HG03135 (cell line): ENCODE measurements at regions not wholly inside any gene's neighbourhood (a gene's known extent, or its start where the extent isn't known, plus 50 kb on each side); places are given as distances from the start of the nearest gene placed in this dataset.
"Not testable (repeated sequence)": the region's sequence is repeated elsewhere in the genome, so short reads cannot be mapped to it uniquely, and the experiment has no call there.

Experiments used
- ATAC-seq: cut with Tn5 transposase; IDR thresholded peaks from one replicate; pipeline ENCODE4 v1.9.1; 2021; ENCODE audit warnings: mild to moderate bottlenecking, moderate library complexity; ENCODE audit not compliant: unreplicated experiment

GRCh38 chr16:65384441-65384840, 262.6 kb upstream of the CDH11 start:
- ATAC-seq: no peak

DNA sequence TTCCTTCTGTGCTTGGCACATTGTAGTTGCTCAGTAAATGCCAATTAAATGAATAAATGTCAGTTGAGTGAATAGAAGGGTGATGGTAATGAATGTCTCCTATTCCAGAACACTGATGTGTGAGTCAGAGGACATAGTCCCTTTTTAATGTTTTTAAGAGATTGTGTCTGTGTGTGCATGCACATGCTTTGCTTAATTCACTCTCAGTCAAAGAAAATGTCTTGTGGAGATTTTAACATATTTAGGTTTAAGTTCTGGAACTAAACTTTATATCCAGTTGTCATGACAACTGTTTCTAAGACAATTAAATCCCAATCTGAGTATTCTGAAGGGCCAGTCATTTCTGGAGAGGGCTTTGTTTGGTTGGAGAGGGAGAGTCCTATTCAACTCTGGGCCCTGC, 255.3 kb upstream of the CDH11 start:
- no peak for ATAC-seq

DNA sequence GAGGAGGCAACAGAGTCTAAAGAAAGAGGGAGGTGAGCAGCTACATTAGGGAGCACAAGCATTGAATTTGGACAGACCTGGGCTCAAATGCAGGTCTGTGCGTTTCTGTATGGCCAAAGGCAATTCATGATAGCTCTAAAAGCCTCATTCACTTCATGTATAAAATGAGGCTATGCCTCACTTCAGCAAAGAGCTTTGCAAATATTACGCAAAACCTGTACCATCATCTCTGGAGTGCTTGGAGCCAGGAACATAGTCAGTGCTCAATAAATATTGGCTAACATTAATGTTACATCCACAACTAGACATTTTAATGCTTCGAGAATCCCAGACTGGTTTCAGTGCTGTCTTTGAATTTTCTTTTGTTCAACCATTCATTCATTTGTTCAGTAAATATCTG, 254.7 kb upstream of the CDH11 start:
- ATAC-seq: no peak

DNA sequence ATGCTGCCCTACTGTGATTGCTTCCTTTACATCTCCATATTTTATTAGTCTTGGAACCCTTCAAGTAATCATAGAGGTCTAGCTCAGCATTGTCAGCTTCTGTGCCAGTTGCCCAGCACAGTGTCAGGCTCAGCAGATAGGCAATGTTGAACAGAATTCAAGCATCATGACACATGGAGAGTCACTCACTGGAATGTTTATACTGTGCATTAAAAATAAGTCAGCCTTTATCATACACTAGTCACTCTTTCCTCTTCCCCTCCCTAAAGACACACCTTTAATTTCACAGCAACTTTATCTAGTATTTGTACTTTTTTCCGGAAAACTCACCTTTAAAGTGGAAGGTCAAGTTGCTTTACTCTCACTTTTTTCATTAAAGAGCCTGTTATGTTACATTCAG, 253.8 kb upstream of the CDH11 start:
- no peak for ATAC-seq

GRCh38 chr16:65373097-65373496, 251.2 kb upstream of the CDH11 start:
- no peak for ATAC-seq

DNA sequence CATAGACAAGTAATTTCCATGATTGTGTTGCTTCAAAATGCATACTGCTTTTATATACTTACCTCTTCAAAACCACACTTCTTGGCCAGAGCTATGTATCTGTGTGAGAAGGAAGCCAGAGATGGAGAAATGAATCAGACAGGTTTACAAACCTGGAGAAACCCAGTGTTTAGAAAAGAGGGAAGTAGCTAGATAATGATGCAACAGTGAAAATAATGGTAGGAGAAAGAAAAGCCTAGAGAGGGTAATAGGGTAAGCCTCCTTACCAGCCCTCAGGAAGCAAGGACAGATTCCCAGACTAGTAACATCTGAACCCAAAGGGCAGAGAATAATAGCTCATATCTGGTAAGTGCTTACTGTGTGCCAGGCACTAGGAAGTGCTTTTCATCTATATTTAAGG, 250.3 kb upstream of the CDH11 start:
- no peak for ATAC-seq

- ATAC-seq: no peak
These were observed 244.2 kb upstream of the CDH11 start for GRCh38 chr16:65365732-65366715.

DNA sequence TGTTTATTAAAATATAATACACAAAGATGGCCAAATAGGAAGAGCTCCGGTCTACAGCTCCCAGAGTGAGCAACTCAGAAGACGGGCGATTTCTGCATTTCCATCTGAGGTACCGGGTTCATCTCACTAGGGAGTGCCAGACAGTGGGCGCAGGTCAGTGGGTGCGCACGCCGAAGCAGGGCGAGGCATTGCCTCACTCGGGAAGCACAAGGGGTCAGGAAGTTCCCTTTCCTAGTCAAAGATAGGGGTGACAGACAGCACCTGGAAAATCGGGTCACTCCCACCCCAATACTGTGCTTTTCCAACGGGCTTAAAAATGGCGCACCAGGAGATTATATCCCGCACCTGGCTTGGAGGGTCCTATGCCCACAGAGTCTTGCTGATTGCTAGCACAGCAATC, 234.9 kb upstream of the CDH11 start:
- not testable (repeated sequence) for ATAC-seq

DNA sequence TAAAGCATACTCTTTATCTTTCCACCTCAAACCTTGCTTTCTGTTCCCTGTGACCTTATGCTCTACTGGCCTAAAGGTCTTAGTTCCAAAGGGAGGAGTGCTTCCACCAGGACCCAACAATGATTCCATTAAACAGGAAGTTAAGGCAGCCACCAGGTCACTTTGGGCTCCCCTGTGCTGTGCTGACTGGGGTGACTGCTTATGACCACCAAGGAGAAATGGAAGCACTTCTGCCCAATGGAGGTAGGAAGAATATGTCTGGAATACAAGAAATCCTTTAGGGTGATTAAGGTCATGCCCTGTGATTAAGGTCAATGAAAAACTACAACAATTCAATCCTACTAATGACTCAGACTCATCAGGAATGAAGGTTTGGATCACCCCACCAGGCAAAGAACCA, 233.8 kb upstream of the CDH11 start:
- ATAC-seq: no peak

DNA sequence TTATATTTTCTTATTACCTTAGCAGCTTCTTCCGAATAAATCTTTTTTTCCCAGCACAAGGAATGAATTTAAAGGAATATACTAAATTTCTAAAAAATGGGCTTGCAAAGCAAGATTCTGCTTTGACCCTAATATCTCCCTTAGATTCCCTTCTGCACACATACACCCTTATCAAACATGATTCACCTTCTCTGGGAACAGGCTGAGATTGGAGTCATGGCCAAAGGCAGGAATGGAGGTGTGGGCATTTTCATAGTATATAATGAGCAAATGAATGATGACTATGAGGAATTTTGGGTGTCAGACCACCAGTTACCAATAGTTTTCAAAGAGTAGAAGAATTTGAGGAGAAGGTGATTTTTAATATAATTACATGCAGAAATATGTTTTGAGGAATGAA, 231.3 kb upstream of the CDH11 start:
- ATAC-seq: no peak

GRCh38 chr16:65349626-65350025, 227.8 kb upstream of the CDH11 start:
- no peak for ATAC-seq

- no peak for ATAC-seq
These were observed 221.7 kb upstream of the CDH11 start for GRCh38 chr16:65343556-65343955.

DNA sequence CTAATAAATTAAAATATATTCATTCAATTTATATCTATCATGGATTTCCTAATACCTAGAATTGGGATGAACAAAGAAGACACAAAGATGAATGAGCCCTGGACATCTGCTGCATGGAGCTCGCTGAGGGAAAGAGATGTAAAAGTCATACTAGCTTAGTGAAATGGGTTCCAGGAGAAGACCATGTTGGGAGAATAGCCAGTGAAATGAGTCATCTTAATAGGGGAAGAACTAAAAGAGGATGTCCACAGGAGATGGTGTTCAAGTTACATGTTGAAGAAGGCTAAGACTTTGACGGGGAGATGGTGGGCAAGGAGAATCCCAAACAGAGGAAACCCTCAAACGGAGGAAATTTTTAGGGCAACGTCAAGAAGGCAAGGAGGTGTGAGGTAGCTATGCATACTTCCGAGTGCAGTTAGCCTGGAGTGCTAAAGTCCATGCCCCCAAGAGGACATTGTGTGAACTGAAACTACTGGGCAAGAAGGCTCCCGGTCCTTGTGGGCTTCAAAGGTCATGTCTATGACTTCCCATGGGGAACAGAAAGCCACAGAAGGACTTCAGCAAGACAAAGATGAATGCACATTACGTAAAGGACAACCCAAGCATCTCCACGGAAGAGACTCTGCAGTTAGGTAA, 220.5 kb upstream of the CDH11 start:
- ATAC-seq: no peak

DNA sequence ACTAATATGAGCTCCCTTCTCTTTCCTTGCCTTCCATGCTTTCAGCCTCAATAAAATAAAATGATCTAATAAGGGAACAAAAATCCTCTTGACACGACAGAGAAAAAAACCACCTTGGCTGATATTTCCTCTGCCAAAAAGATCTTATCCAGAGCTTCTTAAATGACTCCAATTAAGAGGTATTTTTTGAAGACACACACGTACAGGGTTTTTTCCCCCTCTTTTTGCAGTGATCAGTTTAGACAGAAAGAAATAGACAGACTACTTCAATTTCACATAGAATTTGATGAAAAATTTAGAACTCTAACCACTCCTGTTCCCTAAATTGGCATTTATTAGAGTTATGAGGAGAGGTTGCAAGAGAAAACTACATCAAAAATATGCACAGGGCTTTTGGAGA, 217.2 kb upstream of the CDH11 start:
- ATAC-seq: no peak

DNA sequence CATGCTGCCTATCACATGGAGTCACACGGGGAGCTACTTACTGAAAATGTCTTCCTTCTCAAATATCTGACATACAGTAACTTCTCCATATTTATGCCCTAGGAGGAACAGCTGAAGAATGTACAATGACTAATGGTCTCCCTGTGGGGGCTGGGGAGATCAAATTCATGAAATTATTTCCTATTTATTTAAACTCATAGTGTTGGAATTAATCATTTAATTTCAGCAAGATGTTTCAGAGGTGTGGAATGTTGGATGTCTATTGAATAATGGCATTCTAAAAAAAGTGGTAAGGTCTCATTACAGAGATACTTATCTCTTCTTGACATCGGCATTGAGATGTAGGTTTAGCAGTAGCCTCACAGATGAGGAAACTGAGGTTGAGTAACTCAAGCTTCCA, 214.3 kb upstream of the CDH11 start:
- no peak for ATAC-seq

DNA sequence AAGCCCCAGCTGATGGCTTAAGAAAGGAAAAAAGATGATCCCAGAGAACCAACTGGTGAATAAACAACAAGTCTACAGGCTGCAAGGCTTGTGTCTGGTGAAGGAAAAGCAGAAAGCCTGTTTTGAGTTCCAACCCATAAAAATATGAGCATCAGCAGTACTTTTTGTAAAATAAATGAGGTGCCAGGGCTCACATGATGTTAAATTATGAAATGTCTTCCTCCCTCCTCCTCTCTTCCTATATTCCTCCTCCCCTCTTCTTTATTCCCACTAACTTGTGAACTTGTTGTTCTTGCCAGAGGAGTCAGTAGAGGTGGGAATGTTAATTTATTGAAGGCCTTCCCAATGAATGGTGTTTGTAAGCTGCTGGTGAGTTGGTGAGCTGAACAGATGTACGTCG, 212.2 kb upstream of the CDH11 start:
- no peak for ATAC-seq

- no peak for ATAC-seq
These were observed 211.4 kb upstream of the CDH11 start for GRCh38 chr16:65333283-65333682.

DNA sequence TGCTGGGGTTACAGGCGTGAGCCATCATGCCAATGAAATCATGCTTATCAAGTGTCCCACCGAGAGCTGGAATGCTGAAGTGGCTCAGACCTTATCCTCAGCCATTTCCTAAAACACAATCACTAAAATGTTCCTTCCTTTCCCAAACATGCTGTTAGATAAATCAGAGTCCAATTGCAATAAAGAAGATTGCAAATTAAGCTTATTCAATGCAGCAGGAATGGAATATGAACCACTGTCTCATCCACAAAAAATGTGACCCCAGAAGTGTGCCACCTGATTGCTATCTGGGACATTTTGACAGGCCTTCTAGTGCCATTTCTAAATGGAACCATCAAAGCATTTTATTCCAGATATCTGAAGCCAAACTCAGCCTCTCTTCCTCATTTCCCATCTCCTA, 205.5 kb upstream of the CDH11 start:
- ATAC-seq: no peak

DNA sequence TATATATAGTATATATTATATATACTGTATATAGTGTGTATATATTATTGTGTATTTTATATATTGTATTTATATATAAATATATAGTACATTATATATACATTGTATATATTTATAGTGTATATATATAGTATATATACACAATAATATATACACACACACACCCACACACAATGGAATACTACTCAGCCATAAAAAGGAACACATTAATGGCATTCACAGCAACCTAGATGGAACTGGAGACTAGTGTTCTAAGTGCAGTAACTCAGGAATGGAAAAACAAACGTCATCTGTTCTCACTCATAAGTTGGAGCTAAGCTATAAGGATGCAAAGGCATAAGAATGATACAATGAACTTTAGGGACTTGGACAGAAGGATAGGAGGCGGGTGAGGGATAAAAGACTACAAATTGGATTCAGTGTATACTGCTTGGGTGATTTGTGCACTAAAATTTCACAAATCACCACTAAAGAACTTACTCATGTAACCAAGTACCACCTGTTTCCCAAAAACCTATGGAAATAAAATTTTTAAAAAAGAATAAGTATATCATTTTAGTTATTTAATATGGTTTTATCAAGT, 201.9 kb upstream of the CDH11 start:
- ATAC-seq: no peak

DNA sequence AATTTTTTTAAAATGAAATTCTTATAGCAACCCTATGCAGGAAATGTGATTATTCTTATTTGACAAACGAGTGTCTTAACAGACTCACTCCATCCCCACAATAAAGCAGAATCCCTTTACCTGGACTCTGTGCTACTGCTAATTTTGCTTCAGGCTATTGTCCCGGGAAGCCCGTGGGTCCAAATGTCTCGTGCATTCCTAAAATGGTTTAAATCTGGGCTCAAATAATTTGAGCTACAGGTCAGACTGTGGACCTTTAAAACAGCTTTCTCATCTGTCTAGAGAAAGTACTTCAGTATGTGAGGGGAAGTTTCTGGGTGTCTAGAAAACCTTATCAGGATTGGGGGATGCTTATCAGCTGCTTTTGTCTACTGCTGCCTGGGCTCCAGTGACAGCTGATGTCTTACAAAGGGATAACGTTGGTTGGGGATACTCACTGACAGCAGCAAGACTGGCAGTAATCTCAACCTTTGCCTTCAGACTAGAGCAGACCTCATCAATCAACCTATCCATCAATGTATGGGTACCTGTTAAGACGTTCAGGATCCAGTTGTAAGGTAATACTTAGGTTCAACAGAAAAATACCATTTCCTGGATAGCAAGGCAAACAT, 197.9 kb upstream of the CDH11 start:
- no peak for ATAC-seq

- no peak for ATAC-seq
These were observed 196.9 kb upstream of the CDH11 start for GRCh38 chr16:65318590-65319257.
